A549 (cell line): ENCODE measurements at regions not wholly inside any gene's neighbourhood (a gene's known extent, or its start where the extent isn't known, plus 50 kb on each side); places are given as distances from the start of the nearest gene placed in this dataset.

Experiments used
- CEBPB ChIP-seq, 2 experiments: fragments of >200 bp in 1 of 2; sonication (Bioruptor Twin) in 1 of 2; formaldehyde crosslinking in 1 of 2; IDR thresholded peaks; 2 replicates each; pipeline ENCODE4 v1.6.1; 2012 to 2016
- JUN ChIP-seq, 2 experiments: fragments of >200 bp; sonication (Bioruptor Twin); formaldehyde crosslinking; IDR thresholded peaks; 2 replicates in 1 of 2; 3 replicates in 1 of 2; pipeline ENCODE4 v1.6.1; 2016 to 2017
- JUNB ChIP-seq: fragments of >200 bp; sonication (Bioruptor Twin); formaldehyde crosslinking; IDR thresholded peaks from 2 replicates; pipeline ENCODE4 v1.6.1; 2016
- MAFK ChIP-seq: fragments of 450-650 bp; IDR thresholded peaks from 2 replicates; pipeline ENCODE4 v1.6.1; 2014; ENCODE audit not compliant: partially characterized antibody
- MYC ChIP-seq: IDR thresholded peaks from 2 replicates; pipeline ENCODE4 v1.6.1; 2012; ENCODE audit warnings: mild to moderate bottlenecking, inconsistent platforms, low read length, improper control_type of control experiment, borderline replicate concordance
- NR3C1 ChIP-seq: fragments of >200 bp; sonication (Bioruptor Twin); formaldehyde crosslinking; IDR thresholded peaks from 3 replicates; pipeline ENCODE4 v1.6.1; 2017
- POLR2A ChIP-seq: IDR thresholded peaks from 2 replicates; pipeline ENCODE4 v1.6.1; 2012; ENCODE audit warnings: mild to moderate bottlenecking, low read length
- RCOR1 ChIP-seq: fragments of 150-350 bp; IDR thresholded peaks from 2 replicates; pipeline ENCODE4 v1.6.1; 2014; ENCODE audit warnings: antibody characterized with exemption, low read length, low read depth
- SREBF2 ChIP-seq: fragments of 450-650 bp; IDR thresholded peaks from 2 replicates; pipeline ENCODE4 v1.6.1; 2014; ENCODE audit warnings: mild to moderate bottlenecking, moderate library complexity
- TF ChIP-seq, protein P1 (sequence below): fragments of 200-600 bp; sonication (generic); IDR thresholded peaks from 2 replicates; pipeline ENCODE4 v1.6.1; 2016; ENCODE audit warnings: antibody characterized with exemption, mild to moderate bottlenecking, moderate library complexity
- TF ChIP-seq, protein P2 (sequence below): fragments of >200 bp; sonication (Bioruptor Twin); formaldehyde crosslinking; IDR thresholded peaks from 3 replicates; pipeline ENCODE4 v1.5.1; 2016
- TF ChIP-seq, protein P3 (sequence below): fragments of 450-650 bp; IDR thresholded peaks from 2 replicates; pipeline ENCODE4 v1.6.1; 2014; ENCODE audit warnings: antibody characterized with exemption
- TF ChIP-seq, protein P4 (sequence below): fragments of >200 bp; sonication (Bioruptor Twin); formaldehyde crosslinking; IDR thresholded peaks from 3 replicates; pipeline ENCODE4 v1.6.1; 2016

DNA sequence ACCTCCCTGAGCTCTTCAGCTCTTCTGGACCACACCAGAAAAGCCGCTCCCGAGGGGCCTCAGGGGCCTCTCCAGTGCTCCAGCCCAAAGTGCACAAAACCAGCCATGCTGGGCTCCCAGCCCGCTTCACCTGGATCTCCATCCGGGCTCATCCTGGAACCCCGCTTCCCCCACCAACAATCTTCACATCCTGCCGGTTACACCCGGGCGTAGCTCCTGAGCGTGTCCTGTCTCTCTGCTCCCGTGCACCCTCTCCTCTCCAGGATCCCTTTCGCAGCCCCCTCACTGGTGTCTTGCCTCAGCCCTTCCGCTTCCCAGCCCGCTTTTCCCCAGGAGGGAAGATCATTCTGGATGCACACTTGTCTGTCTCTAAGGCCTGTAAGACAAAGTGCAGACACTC is 123.7 kb upstream of the GLI2 start:
- no peak for TF ChIP-seq MAFK
- no peak for TF ChIP-seq JUN (IDR thresholded peaks at IDR 0.05)
- TF ChIP-seq, protein P1, sequence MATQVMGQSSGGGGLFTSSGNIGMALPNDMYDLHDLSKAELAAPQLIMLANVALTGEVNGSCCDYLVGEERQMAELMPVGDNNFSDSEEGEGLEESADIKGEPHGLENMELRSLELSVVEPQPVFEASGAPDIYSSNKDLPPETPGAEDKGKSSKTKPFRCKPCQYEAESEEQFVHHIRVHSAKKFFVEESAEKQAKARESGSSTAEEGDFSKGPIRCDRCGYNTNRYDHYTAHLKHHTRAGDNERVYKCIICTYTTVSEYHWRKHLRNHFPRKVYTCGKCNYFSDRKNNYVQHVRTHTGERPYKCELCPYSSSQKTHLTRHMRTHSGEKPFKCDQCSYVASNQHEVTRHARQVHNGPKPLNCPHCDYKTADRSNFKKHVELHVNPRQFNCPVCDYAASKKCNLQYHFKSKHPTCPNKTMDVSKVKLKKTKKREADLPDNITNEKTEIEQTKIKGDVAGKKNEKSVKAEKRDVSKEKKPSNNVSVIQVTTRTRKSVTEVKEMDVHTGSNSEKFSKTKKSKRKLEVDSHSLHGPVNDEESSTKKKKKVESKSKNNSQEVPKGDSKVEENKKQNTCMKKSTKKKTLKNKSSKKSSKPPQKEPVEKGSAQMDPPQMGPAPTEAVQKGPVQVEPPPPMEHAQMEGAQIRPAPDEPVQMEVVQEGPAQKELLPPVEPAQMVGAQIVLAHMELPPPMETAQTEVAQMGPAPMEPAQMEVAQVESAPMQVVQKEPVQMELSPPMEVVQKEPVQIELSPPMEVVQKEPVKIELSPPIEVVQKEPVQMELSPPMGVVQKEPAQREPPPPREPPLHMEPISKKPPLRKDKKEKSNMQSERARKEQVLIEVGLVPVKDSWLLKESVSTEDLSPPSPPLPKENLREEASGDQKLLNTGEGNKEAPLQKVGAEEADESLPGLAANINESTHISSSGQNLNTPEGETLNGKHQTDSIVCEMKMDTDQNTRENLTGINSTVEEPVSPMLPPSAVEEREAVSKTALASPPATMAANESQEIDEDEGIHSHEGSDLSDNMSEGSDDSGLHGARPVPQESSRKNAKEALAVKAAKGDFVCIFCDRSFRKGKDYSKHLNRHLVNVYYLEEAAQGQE, result no peak
- TF ChIP-seq POLR2A, result no peak
- TF ChIP-seq, protein P2, sequence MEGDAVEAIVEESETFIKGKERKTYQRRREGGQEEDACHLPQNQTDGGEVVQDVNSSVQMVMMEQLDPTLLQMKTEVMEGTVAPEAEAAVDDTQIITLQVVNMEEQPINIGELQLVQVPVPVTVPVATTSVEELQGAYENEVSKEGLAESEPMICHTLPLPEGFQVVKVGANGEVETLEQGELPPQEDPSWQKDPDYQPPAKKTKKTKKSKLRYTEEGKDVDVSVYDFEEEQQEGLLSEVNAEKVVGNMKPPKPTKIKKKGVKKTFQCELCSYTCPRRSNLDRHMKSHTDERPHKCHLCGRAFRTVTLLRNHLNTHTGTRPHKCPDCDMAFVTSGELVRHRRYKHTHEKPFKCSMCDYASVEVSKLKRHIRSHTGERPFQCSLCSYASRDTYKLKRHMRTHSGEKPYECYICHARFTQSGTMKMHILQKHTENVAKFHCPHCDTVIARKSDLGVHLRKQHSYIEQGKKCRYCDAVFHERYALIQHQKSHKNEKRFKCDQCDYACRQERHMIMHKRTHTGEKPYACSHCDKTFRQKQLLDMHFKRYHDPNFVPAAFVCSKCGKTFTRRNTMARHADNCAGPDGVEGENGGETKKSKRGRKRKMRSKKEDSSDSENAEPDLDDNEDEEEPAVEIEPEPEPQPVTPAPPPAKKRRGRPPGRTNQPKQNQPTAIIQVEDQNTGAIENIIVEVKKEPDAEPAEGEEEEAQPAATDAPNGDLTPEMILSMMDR, result no peak
- TF ChIP-seq, protein P3, sequence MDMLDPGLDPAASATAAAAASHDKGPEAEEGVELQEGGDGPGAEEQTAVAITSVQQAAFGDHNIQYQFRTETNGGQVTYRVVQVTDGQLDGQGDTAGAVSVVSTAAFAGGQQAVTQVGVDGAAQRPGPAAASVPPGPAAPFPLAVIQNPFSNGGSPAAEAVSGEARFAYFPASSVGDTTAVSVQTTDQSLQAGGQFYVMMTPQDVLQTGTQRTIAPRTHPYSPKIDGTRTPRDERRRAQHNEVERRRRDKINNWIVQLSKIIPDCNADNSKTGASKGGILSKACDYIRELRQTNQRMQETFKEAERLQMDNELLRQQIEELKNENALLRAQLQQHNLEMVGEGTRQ, result no peak
- no peak for TF ChIP-seq MYC
- no peak for TF ChIP-seq CEBPB (IDR thresholded peaks at IDR 0.05)
- TF ChIP-seq NR3C1, result no peak
- TF ChIP-seq, protein P4, sequence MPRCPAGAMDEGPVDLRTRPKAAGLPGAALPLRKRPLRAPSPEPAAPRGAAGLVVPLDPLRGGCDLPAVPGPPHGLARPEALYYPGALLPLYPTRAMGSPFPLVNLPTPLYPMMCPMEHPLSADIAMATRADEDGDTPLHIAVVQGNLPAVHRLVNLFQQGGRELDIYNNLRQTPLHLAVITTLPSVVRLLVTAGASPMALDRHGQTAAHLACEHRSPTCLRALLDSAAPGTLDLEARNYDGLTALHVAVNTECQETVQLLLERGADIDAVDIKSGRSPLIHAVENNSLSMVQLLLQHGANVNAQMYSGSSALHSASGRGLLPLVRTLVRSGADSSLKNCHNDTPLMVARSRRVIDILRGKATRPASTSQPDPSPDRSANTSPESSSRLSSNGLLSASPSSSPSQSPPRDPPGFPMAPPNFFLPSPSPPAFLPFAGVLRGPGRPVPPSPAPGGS, result no peak
- no peak for TF ChIP-seq SREBF2
- TF ChIP-seq RCOR1, result no peak
- TF ChIP-seq JUNB, result no peak
